Lung (tissue), 11 donors: ENCODE measurements at regions not wholly inside any gene's neighbourhood (a gene's known extent, or its start where the extent isn't known, plus 50 kb on each side); places are given as distances from the start of the nearest gene placed in this dataset.

Experiments used
- ATAC-seq: fragments of 200-7000 bp; cut with Tn5 transposase; one replicate; pipeline ENCODE4 v1.9.1; 2020; ENCODE audit warnings: moderate number of reproducible peaks; ENCODE audit not compliant: insufficient read depth, low FRiP score
- DNase-seq, 3 donors: peaks; one replicate each; pipeline ENCODE4 v3.0.0-alpha.2; 2013 to 2017
- H3K27ac ChIP-seq, 2 donors: one replicate each; pipeline ENCODE4 v1.5.1; 2013; ENCODE audit warnings: mild to moderate bottlenecking in 2 of 2, moderate library complexity in 2 of 2, control low read depth in 1 of 2, inconsistent platforms in 1 of 2, low read depth in 1 of 2, low read length in 1 of 2
- H3K27me3 ChIP-seq, 3 donors: one replicate each; pipeline ENCODE4 v1.5.1; 2013; ENCODE audit warnings: low read length in 2 of 3; ENCODE audit not compliant: control insufficient read depth in 3 of 3, insufficient read depth in 3 of 3
- H3K36me3 ChIP-seq, 4 donors: one replicate each; pipeline ENCODE4 v1.5.1; 2013; ENCODE audit warnings: low read length in 4 of 4, mild to moderate bottlenecking in 1 of 4, moderate library complexity in 1 of 4; ENCODE audit not compliant: control insufficient read depth in 4 of 4, insufficient read depth in 4 of 4
- H3K4me1 ChIP-seq, 5 donors: one replicate each; pipeline ENCODE4 v1.5.1; 2013; ENCODE audit warnings: low read length in 5 of 5, mild to moderate bottlenecking in 2 of 5, moderate library complexity in 1 of 5; ENCODE audit not compliant: control insufficient read depth in 5 of 5, insufficient read depth in 5 of 5
- H3K4me3 ChIP-seq: one replicate; pipeline ENCODE4 v1.5.1; 2013; ENCODE audit warnings: mild to moderate bottlenecking, control low read depth, moderate library complexity
- H3K9ac ChIP-seq, 2 donors: one replicate each; pipeline ENCODE4 v1.5.1; 2013; ENCODE audit warnings: low read length in 2 of 2, control low read depth in 1 of 2; ENCODE audit not compliant: insufficient read depth in 1 of 2
- H3K9me3 ChIP-seq, 4 donors: one replicate each; pipeline ENCODE4 v1.5.1; 2013; ENCODE audit warnings: low read length in 3 of 4, mild to moderate bottlenecking in 1 of 4, moderate library complexity in 1 of 4; ENCODE audit not compliant: control insufficient read depth in 4 of 4, insufficient read depth in 3 of 4
- WGBS, 2 donors: extraction: QIAGEN DNeasy Blood & Tissue Kit; methylation state at CpG; one replicate each; pipeline ENCODE4 v1.1.7; 2013; 5-methylcytosine and 5-hydroxymethylcytosine counted together
- TF ChIP-seq, protein P1 (sequence below): IDR thresholded peaks from 2 replicates; pipeline ENCODE4 v1.5.1; 2012; ENCODE audit warnings: mild to moderate bottlenecking; ENCODE audit errors: control extremely low read depth, extremely low read depth
- donor health status: control.
- donor health status: control.
- donor health status: Bipolar disorder and iron deficiency.
- donor health status: healthy.
- donor health status: DM: yes; HTN: yes; CAD: no.

DNA sequence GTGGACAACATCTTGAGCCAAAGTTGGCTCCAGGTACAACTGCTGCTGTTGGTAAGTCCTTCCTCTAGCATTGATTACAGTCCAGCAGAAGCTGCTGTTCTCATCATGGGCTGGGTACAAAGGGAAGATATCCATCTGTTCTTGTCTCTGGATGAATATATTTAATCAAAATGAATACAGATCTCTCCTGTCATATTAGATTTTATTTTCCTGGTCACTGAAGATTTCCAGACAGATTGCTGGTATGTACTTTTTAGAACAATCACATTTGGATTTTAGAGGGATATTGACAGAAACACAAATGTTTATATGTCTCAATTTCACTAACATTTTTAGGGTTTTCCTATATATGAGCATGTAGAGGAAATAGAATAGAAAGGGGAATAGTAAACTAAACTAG is 155.4 kb upstream of the FHL2 start:
- peaks cover 0 to 4% (median 0%) of the 10 kb centered on the region in 5 donors for H3K4me1 ChIP-seq
- DNase-seq (no peak), ATAC-seq (no peak)
- no peak overlapping the region for H3K4me3 ChIP-seq
- no peak overlapping the region for H3K9ac ChIP-seq
- TF ChIP-seq, protein P1, sequence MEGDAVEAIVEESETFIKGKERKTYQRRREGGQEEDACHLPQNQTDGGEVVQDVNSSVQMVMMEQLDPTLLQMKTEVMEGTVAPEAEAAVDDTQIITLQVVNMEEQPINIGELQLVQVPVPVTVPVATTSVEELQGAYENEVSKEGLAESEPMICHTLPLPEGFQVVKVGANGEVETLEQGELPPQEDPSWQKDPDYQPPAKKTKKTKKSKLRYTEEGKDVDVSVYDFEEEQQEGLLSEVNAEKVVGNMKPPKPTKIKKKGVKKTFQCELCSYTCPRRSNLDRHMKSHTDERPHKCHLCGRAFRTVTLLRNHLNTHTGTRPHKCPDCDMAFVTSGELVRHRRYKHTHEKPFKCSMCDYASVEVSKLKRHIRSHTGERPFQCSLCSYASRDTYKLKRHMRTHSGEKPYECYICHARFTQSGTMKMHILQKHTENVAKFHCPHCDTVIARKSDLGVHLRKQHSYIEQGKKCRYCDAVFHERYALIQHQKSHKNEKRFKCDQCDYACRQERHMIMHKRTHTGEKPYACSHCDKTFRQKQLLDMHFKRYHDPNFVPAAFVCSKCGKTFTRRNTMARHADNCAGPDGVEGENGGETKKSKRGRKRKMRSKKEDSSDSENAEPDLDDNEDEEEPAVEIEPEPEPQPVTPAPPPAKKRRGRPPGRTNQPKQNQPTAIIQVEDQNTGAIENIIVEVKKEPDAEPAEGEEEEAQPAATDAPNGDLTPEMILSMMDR, result no peak
- peaks cover 0 to 2% (median 0%) of the 10 kb centered on the region in 3 donors for H3K27me3 ChIP-seq
- no peak overlapping the region for H3K27ac ChIP-seq
- peaks cover 0 to 2% (median 0%) of the 10 kb centered on the region in 4 donors for H3K9me3 ChIP-seq
- no peaks in the 10 kb centered on the region for H3K36me3 ChIP-seq

GRCh38 chr2:105553538-105554196 is 154.8 kb upstream of the FHL2 start:
- Histone ChIP-seq H3K4me3 (no peak overlapping the region), H3K4me1 (peaks cover 0 to 4% (median 0%) of the 10 kb centered on the region in 5 donors), H3K27ac (no peak overlapping the region), H3K27me3 (peaks cover 0 to 2% (median 0%) of the 10 kb centered on the region in 3 donors), H3K9me3 (peaks cover 0 to 2% (median 0%) of the 10 kb centered on the region in 4 donors), H3K9ac (no peak overlapping the region), H3K36me3 (no peaks in the 10 kb centered on the region)
- 62 to 85% methylated on average over 9 of the region's 9 CpGs for WGBS, 2 donors
- no peak for ATAC-seq
- TF ChIP-seq, protein P1, result no peak
- no peak for DNase-seq

- H3K27ac ChIP-seq, result no peak overlapping the region
- 47 to 67% methylated on average over 6 of the region's 6 CpGs for WGBS, 2 donors
- H3K4me1 ChIP-seq, result peaks cover 0 to 3% (median 0%) of the 10 kb centered on the region in 5 donors
- H3K36me3 ChIP-seq, result no peaks in the 10 kb centered on the region
- no peak for ATAC-seq
- no peaks in the 10 kb centered on the region for H3K9me3 ChIP-seq
- peak in 2 of 3 donors; percentile 6 to 12 for DNase-seq
- H3K27me3 ChIP-seq, result peaks cover 0 to 4% (median 3%) of the 10 kb centered on the region in 3 donors
- TF ChIP-seq, protein P1, result no peak
- no peak overlapping the region for H3K9ac ChIP-seq
- H3K4me3 ChIP-seq, result no peak overlapping the region
Measured at GRCh38 chr2:105546628-105546974, 147.8 kb upstream of the FHL2 start.
